GM19468 (cell line): ENCODE measurements at regions not wholly inside any gene's neighbourhood (a gene's known extent, or its start where the extent isn't known, plus 50 kb on each side); places are given as distances from the start of the nearest gene placed in this dataset.

Experiments
- ATAC-seq: cut with Tn5 transposase; IDR thresholded peaks from one replicate; pipeline ENCODE4 v1.9.1; 2021; ENCODE audit warnings: mild to moderate bottlenecking, moderate library complexity, moderate number of reproducible peaks; ENCODE audit not compliant: unreplicated experiment; ENCODE audit errors: extremely low read depth

DNA sequence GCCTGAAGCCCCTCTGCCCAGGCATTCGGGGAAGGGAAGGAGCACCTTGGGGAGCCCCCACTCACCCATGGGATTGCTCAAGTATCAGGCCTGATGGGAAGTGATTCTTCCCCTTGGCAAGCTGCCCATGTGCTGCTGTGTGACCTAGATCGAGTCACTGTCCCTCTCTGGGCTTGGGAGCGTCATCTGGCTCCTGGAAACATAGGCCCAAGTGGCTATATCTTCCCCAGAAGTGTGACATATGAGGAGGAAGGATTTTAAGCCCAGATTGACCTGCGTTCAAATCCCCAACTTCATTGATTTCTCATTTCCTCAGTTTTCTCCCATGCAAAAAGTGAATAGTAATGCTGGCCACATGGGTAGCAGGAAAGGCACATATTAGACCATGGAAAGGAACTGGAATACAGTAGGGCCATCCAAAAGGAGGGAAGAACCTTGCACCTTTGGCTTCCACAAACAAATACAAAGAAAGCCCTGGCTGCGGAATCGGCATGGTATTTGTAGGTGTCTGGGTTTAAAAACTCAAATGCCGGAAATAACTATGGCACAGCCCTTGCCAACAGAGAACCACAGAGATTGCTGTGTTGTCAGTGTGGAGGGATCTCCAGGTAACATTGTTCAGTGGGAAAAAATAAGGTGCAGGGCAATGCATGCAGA, 169.5 kb upstream of the ZMIZ1 start:
- ATAC-seq: no peak

DNA sequence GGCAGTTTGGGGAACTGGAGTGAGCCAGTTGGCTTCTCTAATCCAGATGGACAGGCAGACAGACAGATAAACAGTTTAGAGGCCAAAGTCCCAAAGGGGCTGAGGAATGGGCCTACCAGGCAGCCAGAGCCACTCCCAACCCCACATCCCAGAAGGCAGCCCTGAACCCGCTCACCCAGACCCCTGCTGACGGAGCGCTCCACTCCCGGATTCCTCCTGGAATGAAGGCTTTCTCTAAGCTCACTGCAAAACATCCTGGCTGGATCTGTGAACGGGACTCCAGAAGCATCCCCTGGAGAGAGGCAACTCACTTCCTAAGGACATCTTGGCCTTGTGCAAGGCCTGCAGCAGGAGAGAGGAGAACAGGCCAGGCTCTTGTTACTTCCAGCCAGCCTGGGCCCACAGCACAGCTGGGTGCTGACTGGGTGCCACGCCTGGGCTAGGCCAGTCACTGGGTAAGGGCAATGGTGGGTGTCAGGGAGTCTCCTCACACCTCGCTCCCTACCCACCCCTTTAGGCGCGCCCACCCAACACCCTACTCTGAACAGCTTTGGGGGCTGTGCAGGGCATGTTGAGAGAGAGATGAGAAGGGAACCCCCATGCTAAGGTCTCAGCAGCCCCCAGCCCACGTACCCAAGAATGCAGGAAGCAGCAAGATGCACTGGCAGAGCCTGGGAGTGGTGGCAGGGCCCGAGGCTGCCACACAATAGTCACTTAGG, 168.6 kb upstream of the ZMIZ1 start:
- no peak for ATAC-seq

DNA sequence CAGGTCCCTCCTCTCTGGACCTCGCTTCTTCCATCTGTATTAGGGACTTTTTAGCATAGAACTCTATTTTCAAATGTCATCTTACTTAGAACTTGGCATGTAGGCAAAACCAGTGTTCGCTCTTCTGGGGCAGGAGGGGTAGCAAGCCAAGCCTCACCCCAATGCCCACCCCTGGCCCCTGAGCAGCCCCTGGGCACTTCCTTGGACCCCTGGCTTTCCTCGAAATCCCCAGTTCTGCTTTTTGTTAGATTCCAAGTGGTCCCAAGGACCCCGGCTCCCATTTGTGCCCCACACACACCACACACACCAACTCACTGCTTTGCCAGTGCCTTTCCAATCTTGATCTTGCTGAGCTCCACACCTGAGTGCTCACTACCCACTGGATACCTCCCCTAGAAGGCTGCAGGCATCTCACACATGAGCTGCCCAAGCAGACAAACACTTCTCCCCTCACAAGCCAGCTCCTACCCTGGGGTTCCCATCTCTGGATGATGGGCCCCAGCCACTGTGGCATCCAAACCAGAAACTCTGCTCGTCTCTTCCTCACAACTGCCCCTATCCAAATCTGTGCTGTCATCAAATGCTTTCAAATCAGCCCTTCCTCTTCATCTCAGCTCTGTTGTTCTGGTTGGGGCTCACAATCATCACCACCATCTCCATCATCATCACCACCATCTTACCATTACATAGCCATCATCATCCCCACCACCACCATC, 167.9 kb upstream of the ZMIZ1 start:
- ATAC-seq: no peak

DNA sequence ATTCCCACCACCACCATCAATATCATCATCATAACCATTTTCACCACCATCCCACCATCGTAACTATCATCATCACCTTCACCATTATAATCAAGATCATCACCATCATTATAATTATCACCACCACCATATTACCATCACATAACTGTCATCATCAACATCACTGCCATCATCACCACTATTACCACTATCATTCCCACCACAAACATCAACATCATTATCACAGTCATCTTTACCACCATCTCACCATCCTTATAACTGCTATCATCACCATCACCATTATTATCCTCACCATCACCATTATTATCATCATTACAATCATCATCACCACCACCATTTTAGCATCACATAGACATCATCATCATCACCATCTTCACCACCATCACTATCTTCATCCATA, 167.1 kb upstream of the ZMIZ1 start:
- no peak for ATAC-seq

DNA sequence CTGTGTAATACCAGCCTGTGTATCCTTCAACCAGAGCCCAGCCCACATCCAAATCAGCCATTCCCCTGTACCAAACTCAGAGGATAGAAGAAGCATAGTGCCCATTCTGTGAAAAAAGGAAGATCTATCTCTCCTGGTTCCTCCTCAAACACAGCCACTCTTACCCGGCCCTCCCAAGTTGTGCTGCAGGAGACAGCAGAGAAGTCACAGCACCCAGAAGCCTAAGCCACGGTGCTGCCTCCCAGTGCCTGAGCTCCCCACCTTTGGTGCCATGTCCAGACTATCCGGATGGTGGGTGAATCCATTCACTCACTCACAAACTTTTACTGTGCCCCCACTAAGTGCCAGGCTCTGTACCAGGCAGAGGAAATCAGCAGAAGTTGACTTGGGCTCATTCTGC, 166.0 kb upstream of the ZMIZ1 start:
- no peak for ATAC-seq

DNA sequence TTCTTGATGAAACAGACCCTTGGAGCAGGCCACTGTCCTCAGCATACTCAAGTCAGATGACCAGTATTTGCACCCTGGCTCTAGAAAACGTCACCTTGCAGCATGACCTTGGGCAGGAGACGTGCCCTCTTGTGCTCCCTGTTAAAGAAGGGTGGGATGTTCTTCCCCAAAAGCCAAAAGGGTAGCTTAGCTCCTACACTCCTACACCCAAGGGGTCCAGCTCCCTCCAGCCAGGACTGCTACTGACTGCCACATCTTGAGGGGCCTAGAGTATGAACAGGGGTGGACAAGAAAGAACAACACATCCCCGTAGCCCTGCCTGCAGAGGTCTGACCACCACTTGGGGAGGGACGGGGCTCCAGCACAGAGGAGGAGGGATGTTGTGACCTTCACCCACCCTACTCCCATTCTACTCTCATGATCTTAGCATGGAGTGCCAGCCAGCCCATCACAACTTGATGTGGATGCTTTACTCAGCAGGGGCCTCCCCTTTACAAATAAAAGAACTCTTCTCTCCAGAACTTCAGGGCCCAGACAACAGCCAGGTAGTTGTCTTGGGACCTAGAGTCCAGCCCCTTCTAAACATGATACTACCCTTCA, 165.3 kb upstream of the ZMIZ1 start:
- no peak for ATAC-seq

DNA sequence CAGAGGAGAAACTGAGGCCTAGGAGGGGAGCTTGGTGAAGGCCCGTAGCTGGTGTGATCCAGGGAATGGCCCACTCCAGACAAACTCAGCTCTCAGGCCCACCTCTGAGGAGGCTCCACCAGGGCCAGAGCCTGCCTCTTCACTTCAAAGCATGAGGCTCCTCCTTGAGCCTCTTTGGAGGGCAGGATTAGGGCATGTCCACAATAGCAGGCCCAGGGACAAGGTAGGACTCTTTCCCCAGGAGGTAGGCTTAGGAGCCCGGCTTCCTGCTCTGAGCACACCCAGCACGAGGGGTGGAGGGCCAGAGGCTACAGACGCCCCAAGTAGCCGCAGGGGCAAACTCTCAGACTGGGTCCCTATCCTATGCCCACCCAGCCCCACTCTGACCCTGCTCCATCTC, 164.6 kb upstream of the ZMIZ1 start:
- no peak for ATAC-seq

DNA sequence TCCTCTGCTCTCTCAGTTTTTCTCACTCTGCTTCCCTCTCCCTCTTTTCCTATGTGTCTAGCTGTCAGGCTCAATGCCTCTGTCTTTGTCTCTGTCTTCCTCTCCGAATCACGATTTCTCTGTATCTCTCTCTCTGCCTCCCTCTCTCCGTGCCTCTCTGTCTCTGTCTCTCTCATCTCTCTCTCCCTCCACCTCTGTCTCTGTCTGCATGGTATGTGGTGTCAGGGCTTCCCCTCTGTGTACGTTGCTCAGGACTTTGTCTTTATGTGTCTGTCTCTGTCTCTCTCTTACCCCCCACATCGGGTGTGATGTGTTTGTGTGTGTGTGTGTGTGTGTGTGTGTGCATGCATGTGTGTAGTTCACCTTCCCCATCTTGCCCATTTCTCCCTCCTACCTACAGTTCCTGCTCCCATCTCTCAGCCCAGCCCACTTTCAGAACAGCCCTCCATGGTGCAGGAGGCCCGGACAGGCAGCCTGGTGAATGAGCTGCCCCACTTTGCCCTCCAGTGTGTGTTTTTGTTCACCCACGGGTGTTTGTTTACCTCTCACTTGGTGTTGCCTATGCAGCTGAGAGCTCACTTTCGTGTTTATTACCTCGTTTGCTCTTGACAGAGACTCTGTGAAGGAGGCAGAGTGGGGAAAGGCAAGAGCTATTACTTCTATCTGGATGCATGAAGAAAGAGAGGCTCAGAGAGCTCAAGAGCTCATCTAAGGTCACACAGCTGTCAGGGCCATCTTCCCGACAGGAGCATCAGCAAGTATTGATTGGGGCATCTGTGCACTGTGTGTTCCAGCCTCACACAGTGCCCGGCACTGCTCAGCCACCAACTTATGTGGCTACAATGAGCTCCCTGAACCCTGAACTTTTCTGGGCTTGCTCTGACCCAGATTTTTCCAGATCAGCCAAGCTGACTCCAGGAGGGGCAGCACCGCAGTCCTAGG, 163.5 kb upstream of the ZMIZ1 start:
- no peak for ATAC-seq

DNA sequence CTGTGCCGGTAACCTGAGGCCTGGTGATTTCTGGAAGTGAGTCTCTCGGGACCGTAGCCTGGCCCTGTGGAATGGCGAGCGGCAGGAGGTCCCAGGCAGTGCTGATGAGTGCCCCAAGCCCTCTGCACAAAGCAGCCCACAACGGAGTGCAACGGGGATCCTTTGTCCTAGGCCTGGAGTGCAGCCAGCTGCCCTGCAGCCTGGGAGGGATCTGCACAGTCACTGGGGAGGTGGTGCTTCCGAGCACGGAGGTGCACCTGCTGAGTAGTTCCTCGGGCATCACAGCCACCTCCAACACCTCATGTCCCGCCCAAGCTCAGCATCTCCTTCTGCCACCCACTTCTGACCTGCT, 162.8 kb upstream of the ZMIZ1 start:
- no peak for ATAC-seq

DNA sequence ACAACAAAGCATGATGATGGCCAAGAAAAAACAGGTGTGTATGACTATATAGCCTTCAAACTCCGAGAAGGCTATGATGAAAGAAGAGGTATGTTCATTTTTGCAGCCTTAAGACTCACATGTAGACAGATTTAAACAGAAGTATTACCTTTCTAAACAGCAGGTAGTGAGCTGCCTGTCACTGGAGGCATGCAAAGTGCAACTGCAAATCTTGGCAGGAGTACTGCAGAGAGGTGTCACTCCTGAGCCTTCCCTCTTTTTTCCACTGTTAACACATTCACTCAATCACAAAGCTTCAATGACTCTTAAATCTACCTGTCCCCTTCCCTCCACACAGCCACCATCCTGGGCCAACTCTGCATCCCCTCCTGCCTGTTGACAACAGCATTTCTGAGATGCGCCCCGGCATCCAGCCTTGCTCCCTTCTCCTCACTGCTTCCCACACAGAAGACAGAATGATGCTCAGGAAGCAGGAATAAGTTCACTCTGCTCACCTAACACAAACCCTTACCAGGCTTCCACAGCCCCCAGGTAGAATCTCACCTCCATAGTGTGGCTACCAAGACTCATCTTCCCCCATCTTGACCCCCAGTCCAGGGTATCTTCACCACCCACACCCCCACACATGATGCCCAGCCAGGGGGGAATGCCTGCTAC, 161.9 kb upstream of the ZMIZ1 start:
- ATAC-seq: no peak

DNA sequence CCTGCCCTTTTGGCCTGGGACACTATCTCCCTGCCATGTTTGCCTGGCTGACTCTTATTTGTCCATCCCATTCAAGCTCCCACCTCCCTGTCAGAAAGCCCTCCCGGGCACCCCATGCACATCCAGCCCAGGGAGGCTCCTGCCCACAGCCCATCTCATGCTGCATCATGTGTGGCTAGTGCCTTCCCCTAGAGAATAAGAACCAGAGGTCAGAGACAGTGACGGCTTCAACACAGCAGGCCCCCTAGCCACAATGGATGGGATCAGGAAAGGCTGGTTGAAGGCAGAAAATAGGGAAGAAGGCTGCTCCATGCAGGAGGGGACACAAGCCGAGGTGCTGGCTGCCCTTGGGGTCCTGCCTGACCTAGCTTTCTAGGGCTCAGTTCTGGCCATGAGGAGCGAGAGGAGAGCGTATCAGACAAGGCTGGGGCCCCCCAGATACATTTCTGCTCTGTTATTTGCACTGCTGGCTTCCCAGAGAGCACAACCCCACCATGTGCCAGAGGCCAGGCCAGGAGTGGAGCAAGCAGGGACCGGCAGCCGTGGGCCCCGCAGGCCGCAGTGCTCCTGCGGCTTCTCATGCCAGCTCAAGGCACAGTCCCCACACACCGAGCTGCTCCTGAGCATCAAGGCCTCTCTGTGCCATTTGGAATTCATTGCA, 161.1 kb upstream of the ZMIZ1 start:
- ATAC-seq: no peak

DNA sequence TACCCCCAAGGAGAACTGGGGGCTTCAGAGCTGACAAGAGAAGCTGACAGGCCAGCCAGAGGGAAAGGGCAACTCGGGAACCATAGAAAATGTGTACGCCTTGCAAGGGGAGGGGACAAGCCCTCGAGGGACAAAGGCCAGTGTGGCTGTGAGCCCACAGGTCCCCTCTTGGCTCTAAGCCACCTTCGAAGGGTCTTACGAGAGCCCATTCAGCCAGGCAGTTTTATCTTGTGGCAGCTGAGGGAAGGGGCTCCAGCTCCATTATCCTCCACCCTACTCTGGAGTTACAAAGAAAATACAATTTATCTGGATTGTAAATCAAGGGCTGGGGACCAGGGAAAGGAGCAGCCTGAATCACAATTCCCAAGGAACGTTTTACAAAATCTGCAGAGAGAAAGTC, 159.5 kb upstream of the ZMIZ1 start:
- no peak for ATAC-seq

DNA sequence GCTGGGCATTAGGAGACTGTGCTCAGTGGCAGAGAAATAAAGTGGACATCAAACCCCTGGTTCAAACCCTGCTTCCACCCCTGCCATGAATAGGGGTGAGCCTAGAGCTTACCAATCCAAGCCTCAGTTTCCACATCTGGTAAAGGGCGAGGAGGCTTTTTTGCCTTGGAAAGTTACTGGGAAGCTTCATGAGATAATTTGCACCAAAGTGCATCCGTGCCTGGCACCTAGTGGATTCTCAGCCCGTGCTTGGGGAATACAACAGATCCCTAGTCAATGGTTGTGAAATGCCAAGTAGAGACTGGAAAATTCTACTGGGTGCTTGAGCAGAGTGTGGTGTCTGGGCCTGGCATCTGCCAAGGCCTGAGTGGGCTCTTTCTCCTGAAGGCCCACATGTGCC, 158.7 kb upstream of the ZMIZ1 start:
- ATAC-seq: no peak

DNA sequence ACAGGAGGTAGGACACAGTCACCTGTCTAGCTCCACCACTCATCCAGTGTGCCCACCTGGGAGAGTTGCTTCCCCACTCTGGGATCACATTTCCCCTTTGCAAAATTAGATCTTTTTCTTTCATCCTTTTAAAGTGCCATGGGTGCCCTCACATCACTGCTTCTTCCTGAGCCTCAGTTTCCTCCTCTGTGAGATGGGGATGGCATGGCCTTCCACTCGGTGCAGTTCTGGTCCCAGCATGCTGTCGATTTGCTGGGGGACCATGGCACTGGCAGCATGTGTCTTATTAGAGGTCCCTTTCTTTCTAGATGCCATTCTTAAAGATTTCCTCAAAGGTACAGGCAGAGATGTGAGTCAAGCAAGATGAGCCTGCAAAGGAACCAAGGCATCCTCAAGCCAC, 158.3 kb upstream of the ZMIZ1 start:
- ATAC-seq: no peak

DNA sequence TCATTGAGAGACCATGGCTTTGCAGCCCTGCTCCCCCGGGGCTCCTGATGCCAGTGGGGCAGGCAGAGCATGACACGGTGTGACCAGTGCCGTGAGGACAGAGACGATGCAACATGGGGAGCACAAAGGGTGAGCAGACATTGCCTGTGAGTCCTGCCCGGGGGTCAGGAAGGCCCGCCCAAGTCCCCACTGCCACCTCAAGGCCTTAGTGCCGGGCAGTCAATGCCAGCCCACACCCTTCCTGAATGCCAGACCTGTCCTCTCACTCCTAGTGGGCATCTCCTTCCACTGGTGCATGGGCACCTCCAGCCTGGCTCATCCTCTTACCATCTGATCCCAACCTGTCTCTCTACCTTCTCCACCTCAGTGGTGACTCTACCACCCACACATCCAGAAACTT, 157.9 kb upstream of the ZMIZ1 start:
- ATAC-seq: no peak

DNA sequence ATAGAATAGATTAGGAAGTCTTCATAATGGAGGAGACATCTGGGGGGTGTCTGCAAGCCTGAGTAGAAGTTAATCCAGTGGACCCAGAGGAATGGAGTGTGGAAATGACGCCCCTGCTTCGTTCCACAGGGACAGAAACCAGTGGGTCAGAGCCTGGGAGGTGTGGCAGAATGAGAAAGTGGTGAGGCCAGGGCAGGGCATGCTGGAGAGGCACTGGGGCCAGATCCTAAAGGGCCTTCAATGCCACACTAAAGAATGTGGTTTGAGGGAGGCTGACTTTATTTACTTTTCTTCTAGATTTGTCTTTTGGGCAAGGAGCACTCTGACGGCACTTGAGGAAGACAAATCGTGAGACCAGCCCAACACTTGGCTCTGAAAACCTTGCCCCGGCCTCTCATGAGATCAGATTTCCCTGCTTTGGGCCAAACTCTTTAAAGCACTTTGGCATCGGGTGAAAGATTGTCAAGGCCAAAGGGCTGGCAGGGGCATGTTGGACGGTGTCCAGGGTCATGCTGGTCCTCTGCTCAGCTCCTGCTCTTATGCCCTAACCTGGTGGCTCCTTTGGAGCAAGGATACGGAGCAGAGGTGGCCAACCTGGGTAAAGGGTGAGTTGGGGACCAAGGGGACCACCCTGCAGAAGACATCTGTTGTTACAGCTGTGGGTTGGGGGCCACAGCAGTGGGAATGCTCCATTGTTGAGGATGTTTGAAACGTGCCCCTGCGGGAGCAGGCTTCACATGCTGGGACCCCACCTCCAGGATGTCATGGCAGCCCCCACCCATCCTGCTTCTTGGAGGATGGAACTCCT, 157.0 kb upstream of the ZMIZ1 start:
- ATAC-seq: no peak

DNA sequence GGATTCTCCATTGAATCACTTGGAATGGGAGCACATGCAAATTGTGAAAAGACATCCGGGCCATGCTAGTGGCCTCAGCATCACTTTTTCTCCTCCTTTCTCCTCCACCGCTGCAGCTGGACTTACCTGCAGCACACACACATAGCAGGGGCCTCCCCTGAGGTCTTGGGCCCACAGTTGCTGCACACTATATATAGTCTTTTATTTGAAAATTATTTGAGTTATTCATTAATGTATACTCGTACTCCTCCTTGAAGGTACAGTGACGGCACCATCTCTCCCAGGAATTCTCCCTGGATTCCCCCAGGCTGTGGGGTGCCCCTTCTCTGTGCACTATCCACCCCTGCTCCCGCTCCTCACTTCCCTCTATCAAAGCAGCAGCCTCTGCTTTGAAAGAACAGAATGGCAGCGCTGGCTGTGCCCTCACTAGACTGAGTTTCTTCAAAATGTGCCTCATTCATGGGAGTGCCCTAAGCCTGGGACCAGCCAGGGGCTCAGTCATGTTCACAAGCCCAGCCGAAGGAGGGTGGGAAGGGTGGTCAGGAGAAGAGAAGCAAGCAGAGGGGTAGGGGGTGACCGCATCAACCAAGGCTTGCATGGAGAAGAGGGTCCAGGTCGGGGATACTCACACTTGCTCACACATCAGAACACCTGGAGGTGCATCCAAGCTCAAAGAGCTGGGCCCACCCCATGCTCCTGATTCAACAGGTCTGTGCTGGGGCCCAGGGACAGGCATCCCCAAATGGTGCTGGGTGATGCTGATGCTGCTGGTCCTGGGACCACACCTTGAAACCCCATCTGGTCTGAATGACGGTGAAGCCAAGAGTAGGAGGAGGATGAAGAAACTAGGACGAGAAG, 156.2 kb upstream of the ZMIZ1 start:
- ATAC-seq: no peak
